ENCODE measurements at regions not wholly inside any gene's neighbourhood (a gene's known extent, or its start where the extent isn't known, plus 50 kb on each side); places are given as distances from the start of the nearest gene placed in this dataset.

DNA sequence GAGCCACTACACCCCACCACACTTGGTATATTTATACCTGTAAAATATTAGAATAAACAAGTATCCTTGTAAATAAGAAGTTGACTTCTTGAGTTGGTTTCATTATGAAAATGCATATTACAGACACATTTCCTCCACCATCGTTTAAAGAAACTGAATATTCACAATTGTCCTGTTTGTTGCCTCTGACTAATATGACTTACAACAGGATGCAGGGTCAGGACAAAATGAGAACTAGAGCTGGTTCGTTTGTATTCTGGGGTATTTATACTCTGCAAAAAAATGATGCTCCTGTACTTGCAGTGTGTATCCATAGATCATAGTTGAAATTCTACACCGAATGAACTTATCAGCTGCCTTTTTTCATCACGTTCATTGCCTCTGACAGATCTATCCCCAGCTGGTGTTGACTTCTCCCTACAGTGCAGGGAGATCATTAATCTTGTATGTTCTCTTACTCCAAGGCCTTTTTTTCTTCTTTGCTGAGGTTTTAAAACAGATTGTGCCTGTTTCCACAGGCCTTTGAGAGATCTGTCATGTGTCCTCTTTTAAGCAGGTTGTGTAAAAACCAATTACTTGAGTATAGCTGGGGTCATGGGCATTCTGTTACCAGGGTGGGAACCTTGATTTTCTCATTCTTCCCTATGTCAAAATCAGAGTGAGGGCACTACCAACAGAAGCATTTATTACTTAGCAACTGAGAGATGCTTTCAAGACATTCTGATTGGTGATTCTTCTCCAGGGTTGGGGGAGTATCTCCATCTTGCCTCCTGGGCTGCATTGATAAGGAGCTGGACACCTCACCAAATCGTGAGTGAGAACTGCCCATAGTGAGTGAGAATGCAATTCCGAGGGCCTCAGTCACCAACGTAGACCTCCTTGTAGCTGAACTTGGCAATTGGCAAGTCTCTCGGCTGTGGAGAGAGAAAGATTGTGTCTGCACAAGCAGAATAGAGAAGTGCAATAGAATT lies 78.8 kb upstream of the CD83 start:
- dilution Hi-C loops (cut with MboI; ENCODE audit: extremely low pct_ligation_motif_present, low sequenced_read_pairs) = no loop called here
- H3K27me3 ChIP-seq (ENCODE audit: control insufficient read depth in 2 of 2, insufficient read depth in 2 of 2, low read length in 2 of 2) = peaks cover 0 to 4% of the 10 kb centered on the region in 2 experiments
- CTCF ChIA-PET = interaction anchor here (0.8 to 4.5 kb wide), 6 partner anchors 9 to 130 kb away, joined by 3 to 40 read pairs (median 6); no protein-coding TSS in a partner anchor
- intact Hi-C loops (cut with micrococcal nuclease) = no loop called here
- no peak for TF ChIP-seq POLR2A (IDR thresholded peaks at IDR 0.05; ENCODE audit: low read depth, low read length)
- no peaks in the 10 kb centered on the region for H3K9me3 ChIP-seq (replicated peaks; ENCODE audit: control insufficient read depth, insufficient read depth, low read length)
- POLR2A ChIA-PET = no interaction called here
- no peaks in the 10 kb centered on the region for H3K9me1 ChIP-seq (replicated peaks; ENCODE audit: control insufficient read depth, extremely low read depth, insufficient read depth, low read length)
- no peaks in the 10 kb centered on the region for H3K4me1 ChIP-seq (ENCODE audit: control insufficient read depth, extremely low read depth, insufficient read depth, low read length)
- no peak overlapping the region for H3K27ac ChIP-seq (ENCODE audit: insufficient read depth, low read depth, low read length)
- DNase-seq (ENCODE audit: low read depth, low spot score) (no peak), FAIRE-seq (no peak)
- no TSS peak for BruUV-seq (replicated peaks)
- H3K36me3 ChIP-seq (ENCODE audit: control insufficient read depth in 2 of 2, extremely low read depth in 1 of 2, insufficient read depth in 2 of 2, low read length in 2 of 2) = no peaks in the 10 kb centered on the region
- no peak overlapping the region for H3K4me2 ChIP-seq (ENCODE audit: insufficient read depth, low read length)
- no peak overlapping the region for H2AFZ ChIP-seq (ENCODE audit: low read depth, low read length)
- H4K20me1 ChIP-seq (replicated peaks; ENCODE audit: control insufficient read depth, extremely low read depth, insufficient read depth, low read length) = no peaks in the 10 kb centered on the region
- no peak overlapping the region for H3K4me3 ChIP-seq (replicated peaks in 1 of 3; ENCODE audit: insufficient read depth in 1 of 3, low read depth in 1 of 3, low read length in 3 of 3)
- H3K9ac ChIP-seq (replicated peaks; ENCODE audit: extremely low read depth, insufficient read depth, low read length) = no peak overlapping the region
- no peaks in the 10 kb centered on the region for H3K79me2 ChIP-seq (ENCODE audit: control insufficient read depth, insufficient read depth, low read length)

DNA sequence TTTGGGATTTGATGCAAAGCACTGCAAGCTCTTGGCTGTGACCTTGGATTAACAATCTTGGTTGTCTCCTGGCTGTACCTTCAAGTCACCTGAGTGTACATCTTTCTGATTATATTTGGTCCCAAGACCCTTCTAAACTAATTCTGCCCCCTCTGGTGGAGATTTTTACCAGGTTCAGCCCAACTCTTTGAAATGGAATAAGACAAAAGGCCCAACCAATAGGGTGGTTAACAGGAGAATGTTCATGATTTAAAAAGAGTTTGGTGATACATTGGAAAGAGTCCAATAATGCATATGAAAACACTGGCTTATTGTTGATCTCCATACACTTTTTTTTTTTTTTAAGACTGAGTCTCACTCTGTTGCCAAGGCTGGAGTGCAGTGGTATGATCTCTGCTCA lies 77.5 kb upstream of the CD83 start:
- BruUV-seq (replicated peaks) = no TSS peak
- H3K9ac ChIP-seq (replicated peaks; ENCODE audit: extremely low read depth, insufficient read depth, low read length) = no peak overlapping the region
- H3K79me2 ChIP-seq (ENCODE audit: control insufficient read depth, insufficient read depth, low read length) = no peaks in the 10 kb centered on the region
- DNase-seq (ENCODE audit: low read depth, low spot score) (no peak), FAIRE-seq (no peak)
- no peaks in the 10 kb centered on the region for H3K36me3 ChIP-seq (ENCODE audit: control insufficient read depth in 2 of 2, extremely low read depth in 1 of 2, insufficient read depth in 2 of 2, low read length in 2 of 2)
- H3K9me1 ChIP-seq (replicated peaks; ENCODE audit: control insufficient read depth, extremely low read depth, insufficient read depth, low read length) = no peaks in the 10 kb centered on the region
- H3K9me3 ChIP-seq (replicated peaks; ENCODE audit: control insufficient read depth, insufficient read depth, low read length) = no peaks in the 10 kb centered on the region
- H3K4me1 ChIP-seq (ENCODE audit: control insufficient read depth, extremely low read depth, insufficient read depth, low read length) = no peaks in the 10 kb centered on the region
- H3K27me3 ChIP-seq (ENCODE audit: control insufficient read depth in 2 of 2, insufficient read depth in 2 of 2, low read length in 2 of 2) = peaks cover 0 to 4% of the 10 kb centered on the region in 2 experiments
- dilution Hi-C loops (cut with MboI; ENCODE audit: extremely low pct_ligation_motif_present, low sequenced_read_pairs) (no loop called here), intact Hi-C loops (cut with micrococcal nuclease) (loop anchor here (10.0 kb wide), 1 partner anchor 105 kb away; no protein-coding TSS in a partner anchor)
- CTCF ChIA-PET = interaction anchor here (1.8 to 3.9 kb wide), 3 partner anchors 27 to 131 kb away, joined by 5 to 27 read pairs (median 6); no protein-coding TSS in a partner anchor
- no peak overlapping the region for H3K4me2 ChIP-seq (ENCODE audit: insufficient read depth, low read length)
- POLR2A ChIA-PET = no interaction called here
- H3K27ac ChIP-seq (ENCODE audit: insufficient read depth, low read depth, low read length) = no peak overlapping the region
- no peak overlapping the region for H3K4me3 ChIP-seq (replicated peaks in 1 of 3; ENCODE audit: insufficient read depth in 1 of 3, low read depth in 1 of 3, low read length in 3 of 3)
- H2AFZ ChIP-seq (ENCODE audit: low read depth, low read length) = no peak overlapping the region
- H4K20me1 ChIP-seq (replicated peaks; ENCODE audit: control insufficient read depth, extremely low read depth, insufficient read depth, low read length) = no peaks in the 10 kb centered on the region
- TF ChIP-seq POLR2AphosphoS5 (IDR thresholded peaks at IDR 0.05; ENCODE audit: insufficient read depth, low read depth, low read length) = no peak
- TF ChIP-seq, protein P1, sequence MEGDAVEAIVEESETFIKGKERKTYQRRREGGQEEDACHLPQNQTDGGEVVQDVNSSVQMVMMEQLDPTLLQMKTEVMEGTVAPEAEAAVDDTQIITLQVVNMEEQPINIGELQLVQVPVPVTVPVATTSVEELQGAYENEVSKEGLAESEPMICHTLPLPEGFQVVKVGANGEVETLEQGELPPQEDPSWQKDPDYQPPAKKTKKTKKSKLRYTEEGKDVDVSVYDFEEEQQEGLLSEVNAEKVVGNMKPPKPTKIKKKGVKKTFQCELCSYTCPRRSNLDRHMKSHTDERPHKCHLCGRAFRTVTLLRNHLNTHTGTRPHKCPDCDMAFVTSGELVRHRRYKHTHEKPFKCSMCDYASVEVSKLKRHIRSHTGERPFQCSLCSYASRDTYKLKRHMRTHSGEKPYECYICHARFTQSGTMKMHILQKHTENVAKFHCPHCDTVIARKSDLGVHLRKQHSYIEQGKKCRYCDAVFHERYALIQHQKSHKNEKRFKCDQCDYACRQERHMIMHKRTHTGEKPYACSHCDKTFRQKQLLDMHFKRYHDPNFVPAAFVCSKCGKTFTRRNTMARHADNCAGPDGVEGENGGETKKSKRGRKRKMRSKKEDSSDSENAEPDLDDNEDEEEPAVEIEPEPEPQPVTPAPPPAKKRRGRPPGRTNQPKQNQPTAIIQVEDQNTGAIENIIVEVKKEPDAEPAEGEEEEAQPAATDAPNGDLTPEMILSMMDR (IDR thresholded peaks at IDR 0.05; ENCODE audit: extremely low read depth in 1 of 2, insufficient read depth in 1 of 2, low read depth in 1 of 2, low read length in 2 of 2) = no peak
- TF ChIP-seq JUN (IDR thresholded peaks at IDR 0.05; ENCODE audit: borderline replicate concordance, insufficient read depth, insufficient read length, low read depth) = no peak
- TF ChIP-seq, protein P2, sequence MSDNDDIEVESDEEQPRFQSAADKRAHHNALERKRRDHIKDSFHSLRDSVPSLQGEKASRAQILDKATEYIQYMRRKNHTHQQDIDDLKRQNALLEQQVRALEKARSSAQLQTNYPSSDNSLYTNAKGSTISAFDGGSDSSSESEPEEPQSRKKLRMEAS (IDR thresholded peaks at IDR 0.05; ENCODE audit: insufficient read depth, insufficient read length) = no peak
- TF ChIP-seq MYC (IDR thresholded peaks at IDR 0.05; ENCODE audit: low read depth, low read length) = no peak
- TF ChIP-seq EZH2 (IDR thresholded peaks at IDR 0.05; ENCODE audit: borderline replicate concordance, low read depth, low read length, severe bottlenecking) = no peak
- no peak for TF ChIP-seq FOS (IDR thresholded peaks at IDR 0.05; ENCODE audit: borderline replicate concordance, insufficient read depth, low read length)
- TF ChIP-seq GATA2 (IDR thresholded peaks at IDR 0.05; ENCODE audit: insufficient read depth, insufficient read length, low read depth, low read length) = no peak
